Heart left ventricle (tissue), 13 donors: ENCODE measurements at regions not wholly inside any gene's neighbourhood (a gene's known extent, or its start where the extent isn't known, plus 50 kb on each side); places are given as distances from the start of the nearest gene placed in this dataset.

ENCODE experiments used
- CTCF ChIP-seq, 12 donors: fragments of 200-600 bp; sonication (generic) in 4 of 12; IDR thresholded peaks; one replicate each; pipeline versions ENCODE4 v1.5.0 to v1.8.0; 2018 to 2022; ENCODE audit warnings: antibody characterized with exemption in 12 of 12, mild to moderate bottlenecking in 5 of 12
- POLR2A ChIP-seq, 2 donors: fragments of 450-650 bp; IDR thresholded peaks; one replicate each; pipeline ENCODE4 v1.6.1; 2017; ENCODE audit warnings: antibody characterized with exemption in 2 of 2, mild to moderate bottlenecking in 2 of 2, moderate library complexity in 2 of 2
- donor health status: ischemic (EF 13 %, LVEDD 7.1; RV severe dilation, severe dysfunction).
- donor health status: DM: no; HTN: yes; CAD: no.
- donor health status: DM: no; HTN: no; CAD: no.
- donor health status: ischemic (EF 25% LVEDD 6.9; RV normal size, moderate dysfunction).
- donor health status: ischemic (EF 25% LVEDD 5.7; RV mildly dilated, moderate dysfunction).
- donor health status: ischemic (EF 35%, LVEDD 5.7; RV mildly dilated, moderate dysfunction).
- donor health status: nonischemic (EF 11% LVEDD 7.7; RV severe dilation, severe dysfunction).
- donor health status: DM: yes; HTN: yes; CAD: no.
- donor health status: PGD.
- donor health status: ischemic (EF 29% LVEDD 5.4; RV normal size, mild dysfunction).
- donor health status: nonischemic (EF 23%, LVEDD 6.1; RV moderate dilation, normal function).

- TF ChIP-seq CTCF (IDR thresholded peaks at IDR 0.05) (no peak), POLR2A (IDR thresholded peaks at IDR 0.05) (no peak)
Observed at GRCh38 chr3:21059404-21059803, 691.6 kb downstream of the ZNF385D start.
